HepG2 (cell line): ENCODE measurements at regions not wholly inside any gene's neighbourhood (a gene's known extent, or its start where the extent isn't known, plus 50 kb on each side); places are given as distances from the start of the nearest gene placed in this dataset.

Experiments used
- ATAC-seq: fragments of 200-7000 bp; cut with Tn5 transposase; 3 replicates; pipeline ENCODE4 v1.9.1; 2020; ENCODE audit warnings: mild to moderate bottlenecking, moderate library complexity
- BruUV-seq: library from RNA; stranded (reverse); fragments of 400-500 nt; replicated peaks from 2 replicates; lab custom pipeline; 2021; lab: Mats Ljungman, UMichigan
- CTCF ChIA-PET: fragments of 300-600 bp; formaldehyde crosslinking; extraction: SDS; loops from one replicate; lab custom pipeline; 2021; ENCODE audit warnings: low total read pairs, inconsistent platforms, low intra/inter-chr PET ratio; lab: Yijun Ruan, JAX
- POLR2A ChIA-PET: fragments of 350-600 bp; sonication (Branson Sonifier 250); formaldehyde crosslinking; loops from one replicate; lab custom pipeline; 2020; ENCODE audit warnings: antibody characterized with exemption, inconsistent platforms; lab: Yijun Ruan, JAX
- DNase-seq: peaks from one replicate; pipeline ENCODE4 v3.0.0-alpha.2; 2015; ENCODE audit warnings: low spot score
- FAIRE-seq: peaks from 3 replicates; lab custom pipeline; 2011; peaks lifted over from hg19 to GRCh38; lab: Jason Lieb, UNC
- H2AFZ ChIP-seq: one replicate; pipeline ENCODE4 v1.6.1; 2011; ENCODE audit warnings: low read length, inconsistent platforms
- H3K27ac ChIP-seq: fragments of 300-600 bp; 3 replicates; pipeline ENCODE4 v1.8.0; 2011; ENCODE audit warnings: mixed run types, mild to moderate bottlenecking, mixed read lengths, low read length, inconsistent platforms; ENCODE audit not compliant: insufficient read depth; ENCODE audit errors: extremely low read length
- H3K27me3 ChIP-seq, 2 experiments: fragments of 200-600 bp in 1 of 2; 2 replicates in 1 of 2; 3 replicates in 1 of 2; pipeline versions ENCODE4 v1.6.0 to v1.8.0; 2011; ENCODE audit warnings: low read length in 2 of 2, mild to moderate bottlenecking in 2 of 2, moderate library complexity in 2 of 2, inconsistent platforms in 1 of 2; ENCODE audit not compliant: insufficient read depth in 2 of 2, control insufficient read depth in 1 of 2
- H3K36me3 ChIP-seq, 2 experiments: fragments of 200-600 bp in 1 of 2; replicated peaks in 1 of 2; 2 replicates in 1 of 2; 3 replicates in 1 of 2; pipeline versions ENCODE4 v1.5.1 to v1.8.0; 2011; ENCODE audit warnings: low read length in 2 of 2, inconsistent platforms in 1 of 2; ENCODE audit not compliant: insufficient read depth in 2 of 2, control insufficient read depth in 1 of 2
- H3K4me1 ChIP-seq: 2 replicates; pipeline ENCODE4 v1.5.1; 2012; ENCODE audit warnings: low read length, inconsistent platforms; ENCODE audit not compliant: insufficient read depth
- H3K4me2 ChIP-seq: 2 replicates; pipeline ENCODE4 v1.6.0; 2011; ENCODE audit warnings: low read depth, low read length, inconsistent platforms
- H3K4me3 ChIP-seq, 3 experiments: fragments of 200-600 bp in 1 of 3; sonication (generic), shearing (Covaris generic) in 1 of 3; replicated peaks in 1 of 3; 2 replicates each; pipeline ENCODE4 v1.5.1; 2011 to 2016; ENCODE audit warnings: low read length in 3 of 3, inconsistent platforms in 2 of 3, low read depth in 2 of 3, mild to moderate bottlenecking in 2 of 3, control low read depth in 1 of 3, mixed read lengths in 1 of 3; ENCODE audit not compliant: insufficient read depth in 1 of 3
- H3K79me2 ChIP-seq: one replicate; pipeline ENCODE4 v1.6.1; 2011; ENCODE audit warnings: low read length, inconsistent platforms; ENCODE audit not compliant: insufficient read depth
- H3K9ac ChIP-seq: 2 replicates; pipeline ENCODE4 v1.6.0; 2011; ENCODE audit warnings: mild to moderate bottlenecking, low read depth, low read length, inconsistent platforms; ENCODE audit not compliant: insufficient read depth
- H3K9me3 ChIP-seq: 2 replicates; pipeline ENCODE4 v1.5.1; 2012; ENCODE audit warnings: mild to moderate bottlenecking, low read length
- H4K20me1 ChIP-seq: 2 replicates; pipeline ENCODE4 v1.6.0; 2011; ENCODE audit warnings: inconsistent platforms, mild to moderate bottlenecking, low read length, moderate library complexity; ENCODE audit not compliant: insufficient read depth
- DMAP1 ChIP-seq: IDR thresholded peaks from 2 replicates; pipeline ENCODE4 v1.6.1; 2016
- HNRNPUL1 ChIP-seq: fragments of 200-400 bp; formaldehyde crosslinking; IDR thresholded peaks from 2 replicates; pipeline ENCODE4 v1.6.1; 2017; ENCODE audit warnings: low read depth, mild to moderate bottlenecking, low read length, moderate library complexity
- WGBS: methylation state at CpG from one replicate; pipeline ENCODE4 v1.1.6; 2017; ENCODE audit warnings: low lambda C conversion rate; 5-methylcytosine and 5-hydroxymethylcytosine counted together
- in situ Hi-C: cut with HindIII; loops from 2 replicates; pipeline ENCODE4 v1.10.0; 2017; ENCODE audit warnings: low pct_unique_long_range_greater_than_20kb; ENCODE audit not compliant: extremely low pct_ligation_motif_present
- intact Hi-C: fragments of 100-400 bp; cut with micrococcal nuclease; formaldehyde crosslinking; loops from one replicate; pipeline ENCODE4 v1.10.0; 2022; ENCODE audit not compliant: unreplicated experiment
- TF ChIP-seq, protein P1 (sequence below): sonication (generic); formaldehyde crosslinking; IDR thresholded peaks from 2 replicates; pipeline ENCODE4 v1.4.0; 2020; ENCODE audit warnings: mild to moderate bottlenecking, missing genetic modification reagents
- TF ChIP-seq, protein P2 (sequence below): sonication (generic); formaldehyde crosslinking; IDR thresholded peaks from 2 replicates; pipeline ENCODE4 v1.5.1; 2020; ENCODE audit warnings: mild to moderate bottlenecking, missing genetic modification reagents, borderline replicate concordance
- TF ChIP-seq, protein P3 (sequence below): sonication (generic); formaldehyde crosslinking; IDR thresholded peaks from 2 replicates; pipeline ENCODE4 v1.5.0; 2020; ENCODE audit warnings: missing genetic modification reagents
- TF ChIP-seq, protein P4 (sequence below): sonication (generic); formaldehyde crosslinking; IDR thresholded peaks from 2 replicates; pipeline ENCODE4 v1.4.0; 2020; ENCODE audit warnings: low read depth, mild to moderate bottlenecking, missing genetic modification reagents
- TF ChIP-seq, protein P5 (sequence below): sonication (generic); formaldehyde crosslinking; IDR thresholded peaks from 2 replicates; pipeline ENCODE4 v1.8.1; 2023; ENCODE audit warnings: mild to moderate bottlenecking, missing genetic modification reagents, borderline replicate concordance
- TF ChIP-seq, protein P6 (sequence below): sonication (generic); formaldehyde crosslinking; IDR thresholded peaks from 2 replicates; pipeline ENCODE4 v1.4.0; 2020; ENCODE audit warnings: mild to moderate bottlenecking, missing genetic modification reagents

DNA sequence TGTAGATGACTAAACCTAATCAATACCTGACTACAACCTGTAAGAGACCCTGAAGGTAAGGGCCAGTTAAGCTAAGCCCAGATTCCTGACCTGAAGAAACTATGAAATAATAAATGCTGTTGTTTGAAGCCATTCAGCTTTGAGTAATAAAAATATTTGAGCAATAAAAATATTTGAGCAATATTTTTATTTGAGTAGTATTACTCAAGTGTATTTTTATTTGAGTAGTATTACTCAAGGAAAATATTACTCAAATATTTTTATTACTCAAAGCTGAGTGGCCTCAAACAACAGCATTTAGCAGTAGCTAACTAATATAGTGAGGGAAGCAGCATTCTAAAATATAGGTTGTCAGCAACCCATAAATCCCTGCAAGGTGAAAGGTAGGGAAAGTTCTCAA, 143.8 kb upstream of the RARB start:
- no peaks in the 10 kb centered on the region for H3K27me3 ChIP-seq
- in situ Hi-C loops: no loop called here

DNA sequence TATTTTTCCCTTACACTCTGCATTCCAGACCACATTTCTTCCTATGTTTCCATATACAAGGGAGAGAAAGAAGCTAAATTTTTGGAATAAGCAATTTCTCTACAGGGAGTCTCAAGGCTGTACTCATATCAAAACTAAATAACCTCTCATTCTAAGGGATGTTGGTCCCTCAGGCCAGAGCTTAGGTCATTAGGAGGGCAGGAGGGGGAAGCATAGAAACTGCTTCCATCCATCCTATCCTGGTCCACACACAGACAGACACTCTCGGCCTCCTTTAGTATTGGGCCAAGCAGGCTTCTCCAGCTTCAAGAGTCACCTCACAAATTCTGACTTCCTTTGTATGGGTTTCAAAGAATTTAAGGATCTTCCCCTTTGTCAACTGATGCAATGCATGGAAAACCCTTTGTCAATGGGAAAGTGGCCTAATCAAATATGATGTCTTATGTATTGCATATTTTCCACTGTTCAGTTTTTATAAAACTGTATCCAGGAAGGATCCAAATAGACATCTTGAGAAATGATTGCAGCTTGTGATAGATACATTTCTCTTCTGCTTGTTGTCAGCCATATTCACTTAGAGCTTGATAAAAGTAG, 140.7 kb upstream of the RARB start:
- CTCF ChIA-PET: no interaction called here
- H3K79me2 ChIP-seq: no peaks in the 10 kb centered on the region
- H3K4me2 ChIP-seq: no peak overlapping the region
- H3K27me3 ChIP-seq: no peaks in the 10 kb centered on the region
- no TSS peak for BruUV-seq
- POLR2A ChIA-PET: no interaction called here
- no peaks in the 10 kb centered on the region for H3K9me3 ChIP-seq
- WGBS: 0% methylated on average over 1 of the region's 1 CpG
- H2AFZ ChIP-seq: no peak overlapping the region
- no peak overlapping the region for H3K9ac ChIP-seq
- H3K36me3 ChIP-seq: no peaks in the 10 kb centered on the region
- no peaks in the 10 kb centered on the region for H4K20me1 ChIP-seq
- no peaks in the 10 kb centered on the region for H3K4me1 ChIP-seq
- intact Hi-C loops (no loop called here), in situ Hi-C loops (no loop called here)
- DNase-seq (no peak), FAIRE-seq (no peak), ATAC-seq (no peak)
- no peak overlapping the region for H3K27ac ChIP-seq
- no peak overlapping the region for H3K4me3 ChIP-seq
- TF ChIP-seq, protein P1, sequence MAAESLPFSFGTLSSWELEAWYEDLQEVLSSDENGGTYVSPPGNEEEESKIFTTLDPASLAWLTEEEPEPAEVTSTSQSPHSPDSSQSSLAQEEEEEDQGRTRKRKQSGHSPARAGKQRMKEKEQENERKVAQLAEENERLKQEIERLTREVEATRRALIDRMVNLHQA: no peak
- TF ChIP-seq, protein P2, sequence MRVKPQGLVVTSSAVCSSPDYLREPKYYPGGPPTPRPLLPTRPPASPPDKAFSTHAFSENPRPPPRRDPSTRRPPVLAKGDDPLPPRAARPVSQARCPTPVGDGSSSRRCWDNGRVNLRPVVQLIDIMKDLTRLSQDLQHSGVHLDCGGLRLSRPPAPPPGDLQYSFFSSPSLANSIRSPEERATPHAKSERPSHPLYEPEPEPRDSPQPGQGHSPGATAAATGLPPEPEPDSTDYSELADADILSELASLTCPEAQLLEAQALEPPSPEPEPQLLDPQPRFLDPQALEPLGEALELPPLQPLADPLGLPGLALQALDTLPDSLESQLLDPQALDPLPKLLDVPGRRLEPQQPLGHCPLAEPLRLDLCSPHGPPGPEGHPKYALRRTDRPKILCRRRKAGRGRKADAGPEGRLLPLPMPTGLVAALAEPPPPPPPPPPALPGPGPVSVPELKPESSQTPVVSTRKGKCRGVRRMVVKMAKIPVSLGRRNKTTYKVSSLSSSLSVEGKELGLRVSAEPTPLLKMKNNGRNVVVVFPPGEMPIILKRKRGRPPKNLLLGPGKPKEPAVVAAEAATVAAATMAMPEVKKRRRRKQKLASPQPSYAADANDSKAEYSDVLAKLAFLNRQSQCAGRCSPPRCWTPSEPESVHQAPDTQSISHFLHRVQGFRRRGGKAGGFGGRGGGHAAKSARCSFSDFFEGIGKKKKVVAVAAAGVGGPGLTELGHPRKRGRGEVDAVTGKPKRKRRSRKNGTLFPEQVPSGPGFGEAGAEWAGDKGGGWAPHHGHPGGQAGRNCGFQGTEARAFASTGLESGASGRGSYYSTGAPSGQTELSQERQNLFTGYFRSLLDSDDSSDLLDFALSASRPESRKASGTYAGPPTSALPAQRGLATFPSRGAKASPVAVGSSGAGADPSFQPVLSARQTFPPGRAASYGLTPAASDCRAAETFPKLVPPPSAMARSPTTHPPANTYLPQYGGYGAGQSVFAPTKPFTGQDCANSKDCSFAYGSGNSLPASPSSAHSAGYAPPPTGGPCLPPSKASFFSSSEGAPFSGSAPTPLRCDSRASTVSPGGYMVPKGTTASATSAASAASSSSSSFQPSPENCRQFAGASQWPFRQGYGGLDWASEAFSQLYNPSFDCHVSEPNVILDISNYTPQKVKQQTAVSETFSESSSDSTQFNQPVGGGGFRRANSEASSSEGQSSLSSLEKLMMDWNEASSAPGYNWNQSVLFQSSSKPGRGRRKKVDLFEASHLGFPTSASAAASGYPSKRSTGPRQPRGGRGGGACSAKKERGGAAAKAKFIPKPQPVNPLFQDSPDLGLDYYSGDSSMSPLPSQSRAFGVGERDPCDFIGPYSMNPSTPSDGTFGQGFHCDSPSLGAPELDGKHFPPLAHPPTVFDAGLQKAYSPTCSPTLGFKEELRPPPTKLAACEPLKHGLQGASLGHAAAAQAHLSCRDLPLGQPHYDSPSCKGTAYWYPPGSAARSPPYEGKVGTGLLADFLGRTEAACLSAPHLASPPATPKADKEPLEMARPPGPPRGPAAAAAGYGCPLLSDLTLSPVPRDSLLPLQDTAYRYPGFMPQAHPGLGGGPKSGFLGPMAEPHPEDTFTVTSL (CRISPR knock-in tag): no peak
- TF ChIP-seq, protein P3, sequence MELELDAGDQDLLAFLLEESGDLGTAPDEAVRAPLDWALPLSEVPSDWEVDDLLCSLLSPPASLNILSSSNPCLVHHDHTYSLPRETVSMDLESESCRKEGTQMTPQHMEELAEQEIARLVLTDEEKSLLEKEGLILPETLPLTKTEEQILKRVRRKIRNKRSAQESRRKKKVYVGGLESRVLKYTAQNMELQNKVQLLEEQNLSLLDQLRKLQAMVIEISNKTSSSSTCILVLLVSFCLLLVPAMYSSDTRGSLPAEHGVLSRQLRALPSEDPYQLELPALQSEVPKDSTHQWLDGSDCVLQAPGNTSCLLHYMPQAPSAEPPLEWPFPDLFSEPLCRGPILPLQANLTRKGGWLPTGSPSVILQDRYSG (CRISPR knock-in tag): no peak

More for the DNA sequence above, 143.8 kb upstream of the RARB start:
- no peak for FAIRE-seq
- intact Hi-C loops: no loop called here
- Histone ChIP-seq H3K9me3 (no peaks in the 10 kb centered on the region), H3K9ac (no peak overlapping the region), H3K36me3 (no peaks in the 10 kb centered on the region), H2AFZ (no peak overlapping the region), H3K79me2 (no peaks in the 10 kb centered on the region), H3K4me3 (no peak overlapping the region), H4K20me1 (no peaks in the 10 kb centered on the region), H3K4me2 (no peak overlapping the region), H3K27ac (no peak overlapping the region), H3K4me1 (no peaks in the 10 kb centered on the region)
- BruUV-seq: no TSS peak
- ChIA-PET CTCF (no interaction called here), POLR2A (no interaction called here)
- TF ChIP-seq, protein P4, sequence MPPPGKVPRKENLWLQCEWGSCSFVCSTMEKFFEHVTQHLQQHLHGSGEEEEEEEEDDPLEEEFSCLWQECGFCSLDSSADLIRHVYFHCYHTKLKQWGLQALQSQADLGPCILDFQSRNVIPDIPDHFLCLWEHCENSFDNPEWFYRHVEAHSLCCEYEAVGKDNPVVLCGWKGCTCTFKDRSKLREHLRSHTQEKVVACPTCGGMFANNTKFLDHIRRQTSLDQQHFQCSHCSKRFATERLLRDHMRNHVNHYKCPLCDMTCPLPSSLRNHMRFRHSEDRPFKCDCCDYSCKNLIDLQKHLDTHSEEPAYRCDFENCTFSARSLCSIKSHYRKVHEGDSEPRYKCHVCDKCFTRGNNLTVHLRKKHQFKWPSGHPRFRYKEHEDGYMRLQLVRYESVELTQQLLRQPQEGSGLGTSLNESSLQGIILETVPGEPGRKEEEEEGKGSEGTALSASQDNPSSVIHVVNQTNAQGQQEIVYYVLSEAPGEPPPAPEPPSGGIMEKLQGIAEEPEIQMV: no peak
- TF ChIP-seq, protein P5, sequence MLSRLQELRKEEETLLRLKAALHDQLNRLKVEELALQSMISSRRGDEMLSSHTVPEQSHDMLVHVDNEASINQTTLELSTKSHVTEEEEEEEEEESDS (CRISPR knock-in tag): no peak
- TF ChIP-seq DMAP1 (CRISPR knock-in tag) (no peak), HNRNPUL1 (no peak)
- TF ChIP-seq, protein P6, sequence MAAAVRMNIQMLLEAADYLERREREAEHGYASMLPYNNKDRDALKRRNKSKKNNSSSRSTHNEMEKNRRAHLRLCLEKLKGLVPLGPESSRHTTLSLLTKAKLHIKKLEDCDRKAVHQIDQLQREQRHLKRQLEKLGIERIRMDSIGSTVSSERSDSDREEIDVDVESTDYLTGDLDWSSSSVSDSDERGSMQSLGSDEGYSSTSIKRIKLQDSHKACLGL (CRISPR knock-in tag): no peak
- no peak for DNase-seq
- ATAC-seq: no peak
